Activated CD8-positive, alpha-beta memory T cell treated with anti-CD3 and anti-CD28 coated beads, Interleukin-2, amount 50 U/mL, for 48 hours (primary cell): ENCODE measurements at regions not wholly inside any gene's neighbourhood (a gene's known extent, or its start where the extent isn't known, plus 50 kb on each side); places are given as distances from the start of the nearest gene placed in this dataset.
"Not testable (repeated sequence)": the region's sequence is repeated elsewhere in the genome, so short reads cannot be mapped to it uniquely, and the experiment has no call there.

Experiments used
- DNase-seq: peaks from one replicate; pipeline ENCODE4 v3.0.0-alpha.2; 2020

GRCh38 chr15:30030345-30030744 is 52.4 kb upstream of the GOLGA8J start:
- no peak for DNase-seq

- DNase-seq = no peak
Observed at GRCh38 chr15:30023798-30024295, 58.9 kb upstream of the GOLGA8J start.

GRCh38 chr15:30010746-30011145 is 72.0 kb upstream of the GOLGA8J start:
- DNase-seq = no peak

- DNase-seq = no peak
Observed at GRCh38 chr15:30008156-30008555, 74.6 kb upstream of the GOLGA8J start.

- no peak for DNase-seq
Observed at GRCh38 chr15:30001602-30002001, 81.2 kb upstream of the GOLGA8J start.

- DNase-seq = no peak
Observed at GRCh38 chr15:29998033-29998432, 84.7 kb upstream of the GOLGA8J start.

- DNase-seq = no peak
Observed at GRCh38 chr15:29997499-29997898, 85.3 kb upstream of the GOLGA8J start.

- DNase-seq = no peak
Observed at GRCh38 chr15:29994284-29994683, 88.5 kb upstream of the GOLGA8J start.

GRCh38 chr15:29990954-29991353 is 91.8 kb upstream of the GOLGA8J start:
- no peak for DNase-seq

GRCh38 chr15:29990035-29990434 is 92.7 kb upstream of the GOLGA8J start:
- DNase-seq = no peak

GRCh38 chr15:29988701-29989100 is 94.1 kb upstream of the GOLGA8J start:
- no peak for DNase-seq

GRCh38 chr15:29986946-29987345 is 95.8 kb upstream of the GOLGA8J start:
- DNase-seq = no peak

GRCh38 chr15:29978411-29979382 is 104.1 kb upstream of the GOLGA8J start:
- no peak for DNase-seq

GRCh38 chr15:29974056-29974455 is 108.7 kb upstream of the GOLGA8J start:
- not testable (repeated sequence) for DNase-seq

- DNase-seq = no peak
Observed at GRCh38 chr15:29972051-29972450, 110.7 kb upstream of the GOLGA8J start.

GRCh38 chr15:29970402-29970695 is 112.4 kb upstream of the GOLGA8J start:
- DNase-seq = no peak

- no peak for DNase-seq
Observed at GRCh38 chr15:29969562-29970401, 113.0 kb upstream of the GOLGA8J start.

GRCh38 chr15:29968895-29969561 is 113.7 kb upstream of the GOLGA8J start:
- DNase-seq = no peak

- no peak for DNase-seq
Observed at GRCh38 chr15:29968099-29968894, 114.5 kb upstream of the GOLGA8J start.

GRCh38 chr15:29962407-29962806 is 120.3 kb upstream of the GOLGA8J start:
- no peak for DNase-seq

GRCh38 chr15:29959384-29960137 is 123.2 kb upstream of the GOLGA8J start:
- DNase-seq = no peak

- no peak for DNase-seq
Observed at GRCh38 chr15:29952225-29952624, 130.0 kb upstream of the TJP1 start.
